GM18873 (cell line): ENCODE measurements at regions not wholly inside any gene's neighbourhood (a gene's known extent, or its start where the extent isn't known, plus 50 kb on each side); places are given as distances from the start of the nearest gene placed in this dataset.
"Not testable (repeated sequence)": the region's sequence is repeated elsewhere in the genome, so short reads cannot be mapped to it uniquely, and the experiment has no call there.

Experiments
- ATAC-seq: cut with Tn5 transposase; IDR thresholded peaks from one replicate; pipeline ENCODE4 v1.9.1; 2021; ENCODE audit warnings: mild to moderate bottlenecking, moderate library complexity, moderate number of reproducible peaks; ENCODE audit not compliant: unreplicated experiment, low FRiP score

DNA sequence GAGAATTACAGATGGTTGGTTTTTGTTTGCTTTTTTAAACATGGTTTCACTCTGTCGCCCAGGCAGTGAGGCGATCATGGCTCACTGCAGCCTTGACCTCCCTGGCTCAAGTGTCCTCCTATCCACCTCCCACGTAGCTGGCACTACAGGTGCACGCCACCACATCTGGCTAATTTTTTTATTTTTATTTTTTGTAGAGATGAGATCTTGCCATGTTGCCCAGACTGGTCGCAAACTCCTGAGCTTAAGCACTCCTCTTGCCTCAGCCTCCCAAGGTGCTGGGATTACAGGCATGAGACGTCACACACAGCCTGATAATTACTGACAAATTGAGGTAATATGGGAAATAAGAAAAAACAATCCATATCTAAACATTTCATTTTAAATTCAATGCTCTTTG lies 110.5 kb upstream of the ZSWIM2 start:
- ATAC-seq = no peak

- ATAC-seq = no peak
Observed at GRCh38 chr2:186950694-186951093, 101.7 kb upstream of the ZSWIM2 start.

- ATAC-seq = no peak
Observed at GRCh38 chr2:186949726-186950256, 100.8 kb upstream of the ZSWIM2 start.

DNA sequence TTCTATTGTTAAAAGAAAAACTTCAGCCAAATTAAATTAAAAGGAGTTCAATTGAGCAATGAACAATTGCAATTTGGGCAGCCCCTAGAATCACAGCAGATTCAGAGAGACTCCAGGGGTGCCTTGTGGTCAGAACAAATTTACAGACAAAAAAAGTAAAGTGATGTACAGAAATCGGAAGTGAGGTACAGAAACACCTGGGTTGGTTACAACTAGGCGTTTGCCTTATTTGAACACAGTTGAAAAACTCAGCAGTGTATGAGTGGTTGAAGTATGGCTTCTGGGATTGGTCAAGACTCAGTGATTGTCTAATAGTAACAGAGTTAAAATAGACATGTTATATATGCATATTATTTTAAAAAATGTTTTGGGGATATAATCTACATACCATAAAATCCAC lies 98.5 kb upstream of the ZSWIM2 start:
- ATAC-seq = no peak

DNA sequence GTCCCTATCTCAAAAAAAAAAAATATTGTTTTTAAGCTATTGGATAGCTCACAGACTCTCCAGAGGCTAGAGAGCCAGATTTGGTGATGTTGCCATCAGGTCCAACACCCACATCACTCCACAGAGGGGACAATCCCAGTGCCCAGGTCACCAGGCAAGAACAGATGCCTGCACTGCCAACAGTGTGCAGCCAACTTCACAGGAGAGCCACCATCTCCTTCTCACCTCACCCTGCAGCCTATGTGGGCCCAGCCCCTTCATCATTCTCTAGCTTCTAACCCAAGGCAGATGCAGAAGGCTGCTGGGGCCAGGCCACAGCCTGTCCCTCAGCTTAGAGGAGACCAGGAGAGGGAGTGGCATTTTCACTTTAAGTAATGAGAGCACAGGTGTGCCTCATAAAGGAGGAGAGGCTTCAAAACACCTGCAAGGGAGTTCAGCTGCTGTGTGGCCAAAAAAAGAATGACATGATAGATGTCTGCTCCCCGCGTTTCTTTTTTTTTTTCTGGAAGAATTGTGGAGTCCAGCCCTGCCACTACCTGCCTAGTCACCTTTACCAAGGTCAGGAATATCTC lies 98.0 kb upstream of the ZSWIM2 start:
- ATAC-seq = no peak

DNA sequence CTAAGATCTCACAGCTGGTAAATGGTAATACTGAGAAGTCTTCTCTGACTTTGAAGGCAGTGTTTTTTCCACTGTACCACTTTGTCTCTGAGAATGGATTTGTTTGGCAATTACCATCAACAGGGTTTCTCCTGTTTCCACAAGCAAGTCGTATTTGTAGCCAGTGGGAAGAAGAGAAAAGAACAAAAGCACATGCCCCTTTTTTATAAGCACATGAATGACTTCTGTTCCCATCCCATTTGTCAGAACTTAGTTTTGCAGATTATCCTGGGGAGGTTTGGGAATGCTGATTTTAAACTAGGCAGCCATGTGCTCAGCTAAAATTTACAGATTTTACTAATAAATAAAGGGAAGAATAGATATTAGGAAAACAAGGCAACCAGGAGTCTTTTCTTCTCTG lies 92.9 kb upstream of the ZSWIM2 start:
- ATAC-seq = no peak

DNA sequence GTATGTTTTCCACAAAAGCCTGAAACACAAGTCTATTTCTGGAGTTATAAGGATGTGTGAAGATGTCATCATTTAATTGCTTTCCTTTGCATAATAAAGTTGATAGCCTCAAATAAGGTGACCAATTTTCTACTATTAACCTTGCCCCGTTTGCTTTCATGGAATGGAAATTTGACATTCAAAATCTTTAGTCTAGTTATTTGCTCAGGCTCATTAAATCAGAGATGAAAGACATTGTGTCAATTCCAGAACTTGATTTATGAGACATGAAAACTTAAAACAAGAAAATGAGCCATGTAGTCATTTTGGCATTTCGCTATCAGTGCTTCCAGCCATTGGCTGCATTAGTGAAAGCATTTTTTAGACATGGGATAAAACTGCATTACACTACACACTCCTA lies 91.5 kb upstream of the ZSWIM2 start:
- no peak for ATAC-seq

DNA sequence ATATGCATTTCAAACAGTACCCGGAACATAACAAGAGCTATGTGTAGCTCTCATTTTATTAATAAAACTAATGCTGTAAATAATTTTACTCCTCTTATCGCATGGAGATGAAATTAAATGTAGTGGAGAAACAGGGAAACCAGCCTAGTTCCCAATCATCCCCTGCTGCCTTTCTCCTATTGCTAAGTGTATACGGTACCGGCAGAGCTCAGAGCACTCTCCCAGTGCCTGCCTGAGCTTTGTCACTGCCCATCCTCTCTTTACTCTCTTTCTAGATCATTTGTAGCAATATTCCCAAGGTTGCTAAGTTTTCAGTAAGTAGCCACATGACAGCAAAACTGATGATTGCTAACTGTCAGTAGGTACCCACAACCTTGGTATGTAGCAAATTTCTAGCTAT lies 85.5 kb upstream of the ZSWIM2 start:
- ATAC-seq = no peak

- ATAC-seq = no peak
Observed at GRCh38 chr2:186927867-186928191, 78.9 kb upstream of the ZSWIM2 start.

- no peak for ATAC-seq
Observed at GRCh38 chr2:186927185-186927866, 78.4 kb upstream of the ZSWIM2 start.

DNA sequence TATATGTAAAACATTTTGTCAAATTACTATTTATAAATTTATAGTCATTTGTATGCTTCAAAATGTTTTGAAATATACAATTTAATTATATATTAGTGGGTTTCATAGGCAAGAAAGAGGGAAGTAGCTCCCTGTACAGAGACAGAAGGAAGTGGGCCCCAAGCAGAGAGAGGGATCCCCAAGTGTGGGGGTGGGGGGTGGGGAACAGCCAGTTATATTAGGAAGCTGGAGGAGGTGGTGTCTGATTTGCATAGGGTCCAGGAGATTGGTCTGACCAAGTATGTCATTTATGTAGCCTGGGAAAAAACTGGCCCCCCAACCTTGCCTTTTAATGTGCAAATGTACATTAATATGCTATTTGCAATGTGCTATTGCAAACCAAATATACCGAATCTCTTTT lies 76.5 kb upstream of the ZSWIM2 start:
- ATAC-seq = no peak

DNA sequence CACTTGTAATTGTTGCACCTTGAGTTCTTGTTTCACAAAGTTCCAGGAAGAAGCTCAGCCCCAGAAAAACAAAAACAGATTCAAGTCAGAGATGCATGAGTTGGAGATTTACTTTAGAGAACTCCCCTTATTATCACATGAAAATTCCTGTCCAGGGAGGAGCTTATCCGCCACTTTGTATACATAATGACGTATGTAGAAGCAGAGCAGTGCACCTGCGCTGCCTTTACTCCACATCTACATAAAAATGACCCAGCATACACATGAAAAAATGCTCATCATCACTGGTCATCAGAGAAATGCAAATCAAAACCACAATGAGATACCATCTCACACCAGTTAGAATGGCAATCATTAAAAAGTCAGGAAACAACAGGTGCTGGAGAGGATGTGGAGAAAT lies 73.3 kb upstream of the ZSWIM2 start:
- ATAC-seq = not testable (repeated sequence)

DNA sequence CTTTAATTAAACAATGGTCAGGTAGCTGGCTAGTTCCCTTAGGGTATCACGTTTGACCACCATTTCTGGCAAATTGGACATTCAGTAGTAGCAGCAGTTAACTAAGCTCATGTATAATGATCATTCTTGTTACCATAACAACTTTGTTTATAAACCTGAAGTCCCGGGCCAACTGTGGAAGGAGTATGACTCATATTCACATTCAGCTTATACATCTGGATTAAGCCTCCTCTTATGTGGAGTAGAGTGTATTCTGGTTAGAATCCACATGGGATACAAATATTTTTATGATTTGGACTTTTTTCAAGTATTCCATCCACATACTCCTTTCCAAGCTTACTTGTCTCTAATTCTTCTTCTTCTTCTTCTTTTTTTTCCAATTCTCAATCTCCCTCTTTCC lies 70.3 kb upstream of the ZSWIM2 start:
- ATAC-seq = no peak

- no peak for ATAC-seq
Observed at GRCh38 chr2:186918495-186918894, 69.5 kb upstream of the ZSWIM2 start.

DNA sequence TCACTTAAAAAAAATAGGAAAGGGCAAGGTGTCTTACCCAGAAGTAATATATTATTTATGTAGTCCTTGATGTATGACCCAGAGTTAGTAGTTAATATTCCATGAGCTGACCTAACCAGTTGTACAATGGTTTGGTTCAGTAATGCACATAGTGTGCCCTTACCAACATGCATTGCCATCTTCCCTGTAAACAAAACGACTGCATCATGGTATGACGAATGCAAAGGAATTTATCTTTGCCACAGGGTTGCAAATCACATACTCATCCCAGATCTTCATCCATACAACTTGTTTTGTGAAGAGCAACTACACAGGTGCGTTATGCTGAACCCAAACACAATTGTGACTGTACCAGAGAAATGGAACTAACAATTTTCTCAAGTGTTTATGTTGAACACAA lies 68.9 kb upstream of the ZSWIM2 start:
- ATAC-seq = no peak

DNA sequence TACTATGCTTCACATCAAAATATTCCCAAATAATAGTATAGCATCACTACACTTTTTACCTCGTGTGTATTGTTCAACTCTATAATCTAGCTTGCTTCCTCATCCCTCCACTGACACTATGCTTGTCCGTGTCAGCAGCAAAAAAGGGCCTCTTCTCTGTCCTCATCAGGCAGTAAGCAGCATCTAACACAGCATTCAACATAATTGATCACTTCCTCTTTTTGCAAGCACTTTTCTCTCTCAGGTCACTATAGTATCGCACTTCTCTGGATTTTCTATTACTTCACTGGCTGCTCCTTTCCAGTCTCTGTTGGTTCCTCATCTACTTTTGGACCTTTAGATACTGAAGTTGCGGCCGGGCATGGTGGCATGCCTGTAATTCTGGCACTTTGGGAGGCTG lies 64.9 kb upstream of the ZSWIM2 start:
- ATAC-seq = peak; percentile 95

GRCh38 chr2:186912979-186913378 lies 64.0 kb upstream of the ZSWIM2 start:
- ATAC-seq = no peak

DNA sequence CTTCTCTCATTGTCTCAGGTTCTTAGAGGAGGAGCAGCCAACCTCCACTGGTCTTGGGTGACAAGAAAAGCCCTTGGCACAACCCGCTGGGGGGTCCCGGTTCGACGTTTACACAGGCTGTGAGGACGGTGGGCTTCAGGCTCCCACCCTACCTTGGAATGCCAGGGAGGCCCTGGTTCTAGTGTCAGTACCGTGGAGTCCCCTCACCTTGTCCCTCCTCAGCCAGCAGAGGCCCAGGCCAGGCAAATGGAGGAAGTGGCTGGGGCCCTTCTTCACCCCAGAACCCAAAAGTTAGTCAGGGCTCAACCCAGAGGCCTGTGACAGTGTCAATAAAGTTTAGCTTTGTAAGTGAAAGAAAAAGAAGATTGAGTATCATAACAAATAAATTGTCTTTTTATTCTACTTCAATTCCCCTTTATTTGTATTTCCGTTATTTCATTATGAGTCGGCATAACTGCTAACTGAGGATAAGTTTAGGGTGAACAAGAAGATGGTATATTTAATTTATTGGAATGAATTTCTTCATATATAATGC lies 62.6 kb upstream of the ZSWIM2 start:
- no peak for ATAC-seq

GRCh38 chr2:186910996-186911395 lies 62.0 kb upstream of the ZSWIM2 start:
- no peak for ATAC-seq

DNA sequence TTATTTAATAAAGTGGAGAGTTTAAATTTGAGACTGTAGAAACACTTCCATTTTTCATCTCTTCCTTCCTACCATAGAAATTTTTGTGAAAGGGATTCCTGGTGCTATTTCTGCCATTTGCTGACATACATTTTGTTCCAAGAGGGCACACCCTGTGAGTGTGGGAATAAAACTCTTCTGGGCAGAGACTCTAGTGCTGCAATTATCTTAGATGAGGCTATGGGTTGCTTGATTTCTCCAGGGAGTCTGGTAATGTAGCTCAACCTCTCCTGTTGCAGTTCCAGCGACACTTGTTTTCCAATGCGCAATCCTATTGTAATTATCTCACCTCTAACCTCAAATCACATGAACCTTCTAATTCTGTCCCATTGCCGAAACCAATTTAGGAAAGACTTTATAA lies 60.1 kb upstream of the ZSWIM2 start:
- no peak for ATAC-seq

- no peak for ATAC-seq
Observed at GRCh38 chr2:186907897-186908296, 58.9 kb upstream of the ZSWIM2 start.

DNA sequence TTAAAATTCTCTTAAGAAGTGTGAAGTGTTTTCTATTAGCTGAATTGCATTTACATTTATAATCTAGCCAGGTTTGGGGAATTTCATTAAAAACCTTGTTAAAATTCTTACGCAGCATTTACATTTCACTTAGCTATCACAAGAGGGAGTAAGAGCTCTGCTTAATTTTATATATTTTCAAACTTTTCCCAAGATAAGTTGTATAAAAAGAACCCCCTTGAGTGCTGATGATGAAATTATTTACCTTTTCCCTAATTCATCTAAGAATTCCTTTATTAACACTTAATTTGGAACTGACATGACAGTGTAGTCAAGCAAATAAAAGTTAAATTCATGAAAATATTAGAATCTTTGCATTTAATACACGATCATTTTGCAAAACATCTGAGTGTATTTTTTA lies 54.2 kb upstream of the ZSWIM2 start:
- ATAC-seq = no peak
